ENCODE measurements at regions not wholly inside any gene's neighbourhood (a gene's known extent, or its start where the extent isn't known, plus 50 kb on each side); places are given as distances from the start of the nearest gene placed in this dataset.

DNA sequence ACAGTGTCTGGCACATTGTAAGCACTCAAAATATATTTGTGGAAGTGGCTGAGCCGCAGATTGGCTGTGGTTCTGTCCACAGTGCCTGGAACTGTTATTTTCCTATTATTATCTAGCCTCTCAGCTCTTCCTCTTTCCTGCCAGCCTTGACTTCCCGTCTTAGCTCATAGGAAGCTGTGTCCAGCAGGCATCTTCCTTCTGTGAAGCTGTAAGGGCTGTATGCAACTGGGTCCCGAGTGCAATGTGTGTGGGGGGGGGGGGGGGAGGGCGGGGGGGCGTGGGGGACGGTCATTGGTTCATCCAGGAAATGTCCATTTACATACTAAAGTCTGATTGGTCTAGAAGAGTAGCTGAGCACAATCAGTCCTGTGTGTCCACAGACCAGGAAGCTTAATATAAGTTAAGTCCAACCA is 210.7 kb downstream of the PDGFRA start (continued):
- TF ChIP-seq CBX8 (IDR thresholded peaks at IDR 0.05; ENCODE audit: borderline replicate concordance, low read depth, low read length), result no peak
